HEK293 (cell line): ENCODE measurements at regions not wholly inside any gene's neighbourhood (a gene's known extent, or its start where the extent isn't known, plus 50 kb on each side); places are given as distances from the start of the nearest gene placed in this dataset.

Experiments used
- CTCF ChIA-PET: fragments of 350-600 bp; formaldehyde crosslinking; extraction: SDS; loops from one replicate; lab custom pipeline; 2021; ENCODE audit warnings: antibody characterized with exemption; lab: Yijun Ruan, JAX
- POLR2A ChIA-PET: fragments of 300-600 bp; formaldehyde crosslinking; extraction: SDS; loops from one replicate; lab custom pipeline; 2020; ENCODE audit warnings: antibody characterized with exemption, inconsistent platforms; lab: Yijun Ruan, JAX
- H3K27ac ChIP-seq: fragments of 200-500 bp; sonication (Bioruptor generic); 2 replicates; pipeline ENCODE4 v1.5.1; 2014; ENCODE audit warnings: low read depth, low read length, control low read depth, inconsistent platforms; ENCODE audit errors: extremely low read depth
- H3K36me3 ChIP-seq, 2 experiments: fragments of 200-500 bp in 1 of 2; sonication (Bioruptor generic) in 1 of 2; 1 replicate in 1 of 2; 2 replicates in 1 of 2; pipeline ENCODE4 v1.5.1; 2014 to 2017; ENCODE audit warnings: inconsistent platforms in 2 of 2, low read length in 2 of 2; ENCODE audit not compliant: control insufficient read depth in 2 of 2, insufficient read depth in 1 of 2
- H3K4me1 ChIP-seq: fragments of 200-500 bp; sonication (Bioruptor generic); 2 replicates; pipeline ENCODE4 v1.5.1; 2014; ENCODE audit warnings: mild to moderate bottlenecking, low read length, inconsistent platforms; ENCODE audit not compliant: control insufficient read depth, insufficient read depth
- H3K4me3 ChIP-seq: 2 replicates; pipeline ENCODE4 v1.5.1; 2011; ENCODE audit warnings: low read depth, mild to moderate bottlenecking, control low read depth, low read length, moderate library complexity
- H3K9me3 ChIP-seq: fragments of 200-500 bp; sonication (Bioruptor generic); 2 replicates; pipeline ENCODE4 v1.5.1; 2014; ENCODE audit warnings: low read depth, low read length, inconsistent platforms; ENCODE audit not compliant: control insufficient read depth, insufficient read depth
- EGR2 ChIP-seq: fragments of 450-650 bp; formaldehyde crosslinking; IDR thresholded peaks from 2 replicates; pipeline ENCODE4 v1.5.1; 2016; ENCODE audit warnings: low read depth, missing biosample characterization, missing genetic modification characterization
- KLF7 ChIP-seq: fragments of 450-650 bp; formaldehyde crosslinking; IDR thresholded peaks from 2 replicates; pipeline ENCODE4 v1.5.1; 2016; ENCODE audit warnings: missing biosample characterization, missing genetic modification characterization, borderline replicate concordance
- OSR2 ChIP-seq: fragments of 450-650 bp; formaldehyde crosslinking; IDR thresholded peaks from 2 replicates; pipeline ENCODE4 v1.5.1; 2016; ENCODE audit warnings: missing biosample characterization, missing genetic modification characterization
- TRIM28 ChIP-seq: IDR thresholded peaks from 2 replicates; pipeline ENCODE4 v1.6.1; 2011; ENCODE audit warnings: low read length, control low read depth, borderline replicate concordance
- ZBTB20 ChIP-seq: fragments of 450-650 bp; formaldehyde crosslinking; IDR thresholded peaks from 2 replicates; pipeline ENCODE4 v1.5.1; 2016; ENCODE audit warnings: missing biosample characterization, missing genetic modification characterization
- ZBTB7A ChIP-seq: fragments of 450-650 bp; formaldehyde crosslinking; IDR thresholded peaks from 2 replicates; pipeline ENCODE4 v1.5.1; 2016; ENCODE audit warnings: low read depth, missing biosample characterization, missing genetic modification characterization
- ZFP41 ChIP-seq: fragments of 450-650 bp; formaldehyde crosslinking; IDR thresholded peaks from 2 replicates; pipeline ENCODE4 v1.5.1; 2016; ENCODE audit warnings: missing biosample characterization, missing genetic modification characterization, borderline replicate concordance
- ZNF2 ChIP-seq: fragments of 450-650 bp; formaldehyde crosslinking; IDR thresholded peaks from 2 replicates; pipeline ENCODE4 v1.5.1; 2016; ENCODE audit warnings: missing biosample characterization, missing genetic modification characterization
- ZNF274 ChIP-seq, 2 experiments: fragments of 200-500 bp in 1 of 2; fragments of 450-650 bp in 1 of 2; sonication (Bioruptor generic) in 1 of 2; formaldehyde crosslinking in 1 of 2; IDR thresholded peaks; 2 replicates each; pipeline versions ENCODE4 v1.5.1 to v1.6.1; 2014 to 2016; ENCODE audit warnings: borderline replicate concordance in 1 of 2, inconsistent platforms in 1 of 2, low read length in 1 of 2, missing biosample characterization in 1 of 2, missing genetic modification characterization in 1 of 2
- ZNF324 ChIP-seq: fragments of 450-650 bp; formaldehyde crosslinking; IDR thresholded peaks from 2 replicates; pipeline ENCODE4 v1.5.1; 2016; ENCODE audit warnings: missing biosample characterization, missing genetic modification characterization
- ZNF416 ChIP-seq: fragments of 450-650 bp; formaldehyde crosslinking; IDR thresholded peaks from 2 replicates; pipeline ENCODE4 v1.5.1; 2016; ENCODE audit warnings: missing biosample characterization, missing genetic modification characterization
- ZNF48 ChIP-seq: fragments of 450-650 bp; formaldehyde crosslinking; IDR thresholded peaks from 2 replicates; pipeline ENCODE4 v1.5.1; 2016; ENCODE audit warnings: missing biosample characterization, missing genetic modification characterization
- ZNF521 ChIP-seq: fragments of 450-650 bp; formaldehyde crosslinking; IDR thresholded peaks from 2 replicates; pipeline ENCODE4 v1.5.1; 2017; ENCODE audit warnings: missing biosample characterization, mild to moderate bottlenecking, missing genetic modification characterization
- ZNF529 ChIP-seq: fragments of 450-650 bp; formaldehyde crosslinking; IDR thresholded peaks from 2 replicates; pipeline ENCODE4 v1.5.1; 2017; ENCODE audit warnings: missing genetic modification characterization, missing biosample characterization; ENCODE audit not compliant: insufficient replicate concordance
- ZNF658 ChIP-seq: fragments of 450-650 bp; formaldehyde crosslinking; IDR thresholded peaks from 2 replicates; pipeline ENCODE4; 2016; ENCODE audit warnings: missing biosample characterization, missing genetic modification characterization
- ZNF837 ChIP-seq: fragments of 450-650 bp; formaldehyde crosslinking; IDR thresholded peaks from 2 replicates; pipeline ENCODE4 v1.5.1; 2016; ENCODE audit warnings: missing biosample characterization, missing genetic modification characterization
- TF ChIP-seq, protein P1 (sequence below): fragments of 450-650 bp; formaldehyde crosslinking; IDR thresholded peaks from 2 replicates; pipeline ENCODE4 v1.5.1; 2016; ENCODE audit warnings: missing biosample characterization, missing genetic modification characterization
- TF ChIP-seq, protein P2 (sequence below): fragments of 450-650 bp; formaldehyde crosslinking; IDR thresholded peaks from 2 replicates; pipeline ENCODE4 v1.5.1; 2016; ENCODE audit warnings: missing biosample characterization, missing genetic modification characterization
- TF ChIP-seq, protein P3 (sequence below): fragments of 450-650 bp; formaldehyde crosslinking; IDR thresholded peaks from 2 replicates; pipeline ENCODE4 v1.5.1; 2017; ENCODE audit warnings: missing biosample characterization, missing genetic modification characterization
- TF ChIP-seq, protein P4 (sequence below): fragments of 450-650 bp; formaldehyde crosslinking; IDR thresholded peaks from 2 replicates; pipeline ENCODE4 v1.5.1; 2016; ENCODE audit warnings: missing biosample characterization, missing genetic modification characterization, low read depth

DNA sequence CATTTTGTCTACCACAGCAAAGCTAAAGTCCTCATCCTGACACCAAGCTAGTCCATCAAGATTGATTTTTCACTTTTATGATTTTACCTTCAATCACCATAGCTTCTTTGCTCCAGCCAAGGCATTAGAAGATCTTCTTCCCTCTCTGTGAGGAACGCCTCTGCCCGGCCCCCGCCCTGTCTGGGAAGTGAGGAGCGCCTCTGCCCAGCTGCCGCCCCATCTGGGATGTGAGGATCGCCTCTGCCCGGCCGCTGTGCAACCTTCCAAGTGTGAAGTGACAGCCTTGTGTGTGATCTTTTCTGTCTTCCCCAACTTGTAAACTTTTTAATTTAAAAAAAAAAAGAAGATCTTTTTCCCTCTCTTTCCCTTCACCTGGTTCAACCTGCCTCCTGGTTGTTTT lies 210.5 kb upstream of the NREP start:
- ChIA-PET POLR2A (interaction anchor here (0.6 kb wide), 1 partner anchor 124 kb away, joined by 3 read pairs; no protein-coding TSS in a partner anchor), CTCF (interaction anchor here (0.6 kb wide), 1 partner anchor 243 kb away, joined by 3 read pairs; no protein-coding TSS in a partner anchor)
- Histone ChIP-seq H3K27ac (no peak overlapping the region), H3K36me3 (no peaks in the 10 kb centered on the region), H3K4me1 (no peaks in the 10 kb centered on the region), H3K4me3 (no peak overlapping the region), H3K9me3 (no peaks in the 10 kb centered on the region)
- TF ChIP-seq ZNF658 (tag by site-specific recombination) (no peak), ZNF274 (IDR thresholded peaks at IDR 0.05; ENCODE audit: low read length) (no peak), ZNF274 (tag by site-specific recombination; IDR thresholded peaks at IDR 0.05; ENCODE audit: borderline replicate concordance) (no peak), ZNF2 (no peak), ZNF416 (no peak), ZNF324 (tag by site-specific recombination) (no peak), ZNF837 (tag by site-specific recombination) (no peak), KLF7 (tag by site-specific recombination) (no peak), TRIM28 (no peak), ZBTB20 (tag by site-specific recombination) (no peak), ZBTB7A (tag by site-specific recombination) (no peak)
- TF ChIP-seq, protein P1, sequence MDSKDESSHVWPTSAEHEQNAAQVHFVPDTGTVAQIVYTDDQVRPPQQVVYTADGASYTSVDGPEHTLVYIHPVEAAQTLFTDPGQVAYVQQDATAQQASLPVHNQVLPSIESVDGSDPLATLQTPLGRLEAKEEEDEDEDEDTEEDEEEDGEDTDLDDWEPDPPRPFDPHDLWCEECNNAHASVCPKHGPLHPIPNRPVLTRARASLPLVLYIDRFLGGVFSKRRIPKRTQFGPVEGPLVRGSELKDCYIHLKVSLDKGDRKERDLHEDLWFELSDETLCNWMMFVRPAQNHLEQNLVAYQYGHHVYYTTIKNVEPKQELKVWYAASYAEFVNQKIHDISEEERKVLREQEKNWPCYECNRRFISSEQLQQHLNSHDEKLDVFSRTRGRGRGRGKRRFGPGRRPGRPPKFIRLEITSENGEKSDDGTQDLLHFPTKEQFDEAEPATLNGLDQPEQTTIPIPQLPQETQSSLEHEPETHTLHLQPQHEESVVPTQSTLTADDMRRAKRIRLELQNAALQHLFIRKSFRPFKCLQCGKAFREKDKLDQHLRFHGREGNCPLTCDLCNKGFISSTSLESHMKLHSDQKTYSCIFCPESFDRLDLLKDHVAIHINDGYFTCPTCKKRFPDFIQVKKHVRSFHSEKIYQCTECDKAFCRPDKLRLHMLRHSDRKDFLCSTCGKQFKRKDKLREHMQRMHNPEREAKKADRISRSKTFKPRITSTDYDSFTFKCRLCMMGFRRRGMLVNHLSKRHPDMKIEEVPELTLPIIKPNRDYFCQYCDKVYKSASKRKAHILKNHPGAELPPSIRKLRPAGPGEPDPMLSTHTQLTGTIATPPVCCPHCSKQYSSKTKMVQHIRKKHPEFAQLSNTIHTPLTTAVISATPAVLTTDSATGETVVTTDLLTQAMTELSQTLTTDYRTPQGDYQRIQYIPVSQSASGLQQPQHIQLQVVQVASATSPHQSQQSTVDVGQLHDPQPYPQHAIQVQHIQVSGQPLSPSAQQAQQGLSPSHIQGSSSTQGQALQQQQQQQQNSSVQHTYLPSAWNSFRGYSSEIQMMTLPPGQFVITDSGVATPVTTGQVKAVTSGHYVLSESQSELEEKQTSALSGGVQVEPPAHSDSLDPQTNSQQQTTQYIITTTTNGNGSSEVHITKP, result no peak
- TF ChIP-seq, protein P2, sequence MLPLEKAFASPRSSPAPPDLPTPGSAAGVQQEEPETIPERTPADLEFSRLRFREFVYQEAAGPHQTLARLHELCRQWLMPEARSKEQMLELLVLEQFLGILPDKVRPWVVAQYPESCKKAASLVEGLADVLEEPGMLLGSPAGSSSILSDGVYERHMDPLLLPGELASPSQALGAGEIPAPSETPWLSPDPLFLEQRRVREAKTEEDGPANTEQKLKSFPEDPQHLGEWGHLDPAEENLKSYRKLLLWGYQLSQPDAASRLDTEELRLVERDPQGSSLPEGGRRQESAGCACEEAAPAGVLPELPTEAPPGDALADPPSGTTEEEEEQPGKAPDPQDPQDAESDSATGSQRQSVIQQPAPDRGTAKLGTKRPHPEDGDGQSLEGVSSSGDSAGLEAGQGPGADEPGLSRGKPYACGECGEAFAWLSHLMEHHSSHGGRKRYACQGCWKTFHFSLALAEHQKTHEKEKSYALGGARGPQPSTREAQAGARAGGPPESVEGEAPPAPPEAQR (tag by site-specific recombination), result no peak

DNA sequence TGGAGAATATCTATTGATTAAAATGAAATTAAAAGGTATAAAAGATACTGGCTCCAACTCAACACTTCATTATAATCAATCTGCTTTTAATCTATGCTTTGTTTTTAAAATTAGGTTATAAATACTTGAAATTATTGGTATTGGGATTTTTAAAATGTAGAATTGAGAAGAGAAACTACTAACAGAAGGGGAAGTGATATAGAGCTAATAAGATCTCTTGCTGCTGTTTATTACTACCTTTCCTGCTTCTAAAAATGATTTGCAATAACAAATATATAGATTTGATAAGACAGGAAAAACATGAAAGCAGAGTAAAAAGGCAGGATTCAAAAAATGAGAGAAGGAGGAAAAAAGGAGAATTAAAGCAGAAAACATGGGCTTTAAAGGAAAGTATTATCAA lies 209.3 kb upstream of the NREP start:
- ChIA-PET POLR2A (no interaction called here), CTCF (interaction anchor here (0.7 kb wide), 1 partner anchor 12 kb away, joined by 3 read pairs; no protein-coding TSS in a partner anchor)
- no peaks in the 10 kb centered on the region for H3K9me3 ChIP-seq
- no peak overlapping the region for H3K4me3 ChIP-seq
- H3K4me1 ChIP-seq, result no peaks in the 10 kb centered on the region
- no peaks in the 10 kb centered on the region for H3K36me3 ChIP-seq
- TF ChIP-seq, protein P3, sequence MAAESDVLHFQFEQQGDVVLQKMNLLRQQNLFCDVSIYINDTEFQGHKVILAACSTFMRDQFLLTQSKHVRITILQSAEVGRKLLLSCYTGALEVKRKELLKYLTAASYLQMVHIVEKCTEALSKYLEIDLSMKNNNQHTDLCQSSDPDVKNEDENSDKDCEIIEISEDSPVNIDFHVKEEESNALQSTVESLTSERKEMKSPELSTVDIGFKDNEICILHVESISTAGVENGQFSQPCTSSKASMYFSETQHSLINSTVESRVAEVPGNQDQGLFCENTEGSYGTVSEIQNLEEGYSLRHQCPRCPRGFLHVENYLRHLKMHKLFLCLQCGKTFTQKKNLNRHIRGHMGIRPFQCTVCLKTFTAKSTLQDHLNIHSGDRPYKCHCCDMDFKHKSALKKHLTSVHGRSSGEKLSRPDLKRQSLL (tag by site-specific recombination), result no peak
- no peak for TF ChIP-seq ZNF529 (tag by site-specific recombination)
- no peak for TF ChIP-seq ZFP41 (tag by site-specific recombination)
- TF ChIP-seq EGR2 (tag by site-specific recombination), result no peak
- H3K27ac ChIP-seq, result no peak overlapping the region

DNA sequence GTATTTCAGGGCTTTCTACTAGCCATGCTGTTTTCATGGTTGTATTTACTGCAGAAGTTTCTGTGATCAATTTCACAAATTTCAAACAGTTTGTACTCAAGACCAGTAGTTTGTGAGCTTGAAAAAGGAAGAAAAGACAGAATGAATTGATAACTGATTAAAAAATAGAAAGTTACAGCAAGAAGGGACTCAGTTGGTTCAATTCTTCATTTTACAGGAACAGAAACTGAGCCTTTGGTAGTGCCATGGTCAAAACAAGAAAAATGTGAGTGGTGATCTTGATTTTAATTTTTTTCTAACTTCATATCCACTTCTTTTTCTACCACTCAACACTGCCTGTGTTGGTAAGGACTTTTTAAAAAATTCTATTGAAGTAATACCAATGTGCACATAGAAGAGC lies 206.6 kb upstream of the NREP start:
- no peak overlapping the region for H3K27ac ChIP-seq
- POLR2A ChIA-PET, result no interaction called here
- H3K4me3 ChIP-seq, result no peak overlapping the region
- H3K4me1 ChIP-seq, result no peaks in the 10 kb centered on the region
- CTCF ChIA-PET, result interaction anchor here (0.6 kb wide), 1 partner anchor 246 kb away, joined by 4 read pairs; no protein-coding TSS in a partner anchor
- TF ChIP-seq, protein P4, sequence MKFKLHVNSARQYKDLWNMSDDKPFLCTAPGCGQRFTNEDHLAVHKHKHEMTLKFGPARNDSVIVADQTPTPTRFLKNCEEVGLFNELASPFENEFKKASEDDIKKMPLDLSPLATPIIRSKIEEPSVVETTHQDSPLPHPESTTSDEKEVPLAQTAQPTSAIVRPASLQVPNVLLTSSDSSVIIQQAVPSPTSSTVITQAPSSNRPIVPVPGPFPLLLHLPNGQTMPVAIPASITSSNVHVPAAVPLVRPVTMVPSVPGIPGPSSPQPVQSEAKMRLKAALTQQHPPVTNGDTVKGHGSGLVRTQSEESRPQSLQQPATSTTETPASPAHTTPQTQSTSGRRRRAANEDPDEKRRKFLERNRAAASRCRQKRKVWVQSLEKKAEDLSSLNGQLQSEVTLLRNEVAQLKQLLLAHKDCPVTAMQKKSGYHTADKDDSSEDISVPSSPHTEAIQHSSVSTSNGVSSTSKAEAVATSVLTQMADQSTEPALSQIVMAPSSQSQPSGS, result no peak
- TF ChIP-seq ZNF48, result no peak
- TF ChIP-seq ZNF521, result no peak
- TF ChIP-seq OSR2 (tag by site-specific recombination), result no peak
- TF ChIP-seq, all 188 proteins: peak for 0
- no peaks in the 10 kb centered on the region for H3K36me3 ChIP-seq
- H3K9me3 ChIP-seq, result no peaks in the 10 kb centered on the region
